DMS153 treated with DMSO at 0.1 percent for 48 hours (cell line): ENCODE measurements at regions not wholly inside any gene's neighbourhood (a gene's known extent, or its start where the extent isn't known, plus 50 kb on each side); places are given as distances from the start of the nearest gene placed in this dataset.

Source experiments
- DNase-seq: peaks from one replicate; lab custom pipeline; 2025; ENCODE audit not compliant: unreplicated experiment; lab: John Stamatoyannopoulos, UW

DNA sequence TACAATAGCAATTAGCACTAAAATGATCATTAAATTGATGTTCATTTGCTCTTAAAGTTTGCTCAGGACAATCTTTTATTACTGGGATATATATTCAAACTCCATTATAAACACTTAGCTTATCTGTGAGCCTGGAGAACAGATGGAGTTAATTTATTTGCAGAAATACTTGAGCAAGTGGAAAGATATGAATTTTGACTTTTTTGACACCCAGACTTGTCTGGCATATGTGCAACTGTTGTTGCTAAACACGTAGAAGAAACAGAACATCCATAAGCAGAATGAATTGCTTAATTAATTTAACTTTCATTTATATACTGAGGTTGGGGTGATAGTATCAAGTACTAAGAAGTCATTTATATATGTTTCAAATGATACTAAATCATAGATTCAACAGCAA, 820.7 kb upstream of the TYRP1 start:
- no peak for DNase-seq

DNA sequence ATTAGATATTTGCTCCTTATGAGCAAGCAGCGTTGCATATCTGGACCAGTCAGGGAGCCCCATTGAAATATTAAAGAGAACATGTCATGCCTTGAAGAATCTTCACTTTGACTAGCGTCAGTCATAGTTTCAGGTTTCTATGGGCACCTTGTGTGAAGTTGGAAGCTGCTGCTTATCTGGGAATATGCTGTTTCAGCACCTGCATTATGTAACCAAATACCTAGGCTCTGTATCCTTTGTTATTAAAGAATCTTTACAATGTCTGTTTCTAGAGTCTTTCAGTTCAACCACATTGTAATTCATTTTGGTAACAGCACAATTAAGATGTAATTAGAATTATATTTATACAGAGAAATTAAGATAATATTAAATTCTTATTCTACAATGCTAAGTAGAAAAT, 818.8 kb upstream of the TYRP1 start:
- no peak for DNase-seq

DNA sequence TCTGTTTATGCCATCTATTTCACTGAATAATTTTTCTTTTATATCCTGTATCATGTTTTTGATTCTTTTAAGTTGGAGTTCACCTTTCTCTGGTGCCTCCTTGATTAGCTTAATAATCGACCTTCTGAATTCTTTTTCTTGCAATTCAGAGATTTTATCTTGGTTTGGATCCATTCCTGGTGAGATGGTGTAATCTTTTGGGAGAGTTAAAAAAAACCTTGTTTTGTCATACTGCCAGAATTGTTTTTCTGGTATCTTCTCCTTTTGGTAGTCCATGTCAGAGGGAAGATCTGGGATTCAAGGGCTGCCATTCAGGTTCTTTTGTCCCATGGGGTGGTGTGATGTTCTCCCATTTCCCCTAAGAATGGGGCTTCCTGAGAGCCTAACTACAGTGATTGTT, 800.8 kb upstream of the TYRP1 start:
- no peak for DNase-seq

DNA sequence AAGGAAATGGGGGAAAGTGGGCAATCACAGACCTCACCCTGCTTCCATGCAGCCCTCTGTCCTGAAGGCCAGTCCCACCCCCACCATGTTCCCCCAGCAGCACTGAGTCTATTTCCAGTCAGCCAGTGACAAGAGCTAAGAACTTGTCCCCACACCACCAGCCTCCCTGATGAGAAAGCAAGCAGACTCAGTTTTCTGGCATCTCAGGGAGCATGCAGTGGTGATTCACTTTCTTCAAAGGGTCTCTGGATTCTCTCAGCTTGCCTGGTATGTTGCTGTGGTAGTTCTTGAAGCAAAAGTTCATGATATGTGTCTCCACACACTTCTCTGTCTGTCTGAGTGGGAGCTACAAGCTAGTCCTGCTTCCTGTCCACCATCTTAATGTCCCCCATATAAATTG, 799.9 kb upstream of the TYRP1 start:
- DNase-seq, result no peak

DNA sequence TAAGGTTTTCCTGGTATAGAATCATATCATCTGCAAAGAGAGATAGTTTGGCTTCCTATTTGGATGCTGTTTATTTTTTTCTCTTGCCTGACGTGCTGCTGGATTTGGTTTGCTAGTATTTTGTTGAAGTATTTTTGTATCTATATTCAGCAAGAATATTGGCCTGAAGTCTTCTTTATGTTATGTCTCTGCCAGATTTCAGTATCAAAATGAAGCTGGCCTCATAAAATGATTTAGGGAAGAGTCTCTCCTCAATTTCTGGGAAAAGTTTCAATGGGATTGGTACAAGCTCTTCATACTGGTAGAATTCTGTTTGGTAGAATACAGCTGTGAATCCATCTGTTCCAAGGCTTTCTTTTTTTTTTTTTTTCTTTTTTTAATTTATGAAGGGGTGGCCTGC, 799.0 kb upstream of the TYRP1 start:
- DNase-seq, result no peak

DNA sequence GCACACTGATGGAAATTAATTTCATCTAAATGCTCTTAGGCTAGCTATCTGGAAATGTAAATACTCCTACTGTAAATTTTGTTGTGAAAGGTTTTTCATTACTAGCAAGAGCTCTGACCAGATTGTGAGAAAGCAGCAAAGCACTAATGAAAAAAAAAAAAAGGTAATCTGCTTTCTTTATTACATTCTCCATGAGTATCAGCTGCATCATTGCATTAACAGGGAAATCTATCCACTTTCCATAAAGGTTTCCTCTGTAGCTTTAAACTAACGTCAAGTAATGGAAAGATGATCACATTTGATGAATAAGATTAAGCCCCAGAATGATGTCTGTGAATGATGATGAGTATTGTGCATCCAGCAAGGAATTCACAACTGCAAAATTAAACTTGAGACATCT, 790.6 kb upstream of the TYRP1 start:
- no peak for DNase-seq

DNA sequence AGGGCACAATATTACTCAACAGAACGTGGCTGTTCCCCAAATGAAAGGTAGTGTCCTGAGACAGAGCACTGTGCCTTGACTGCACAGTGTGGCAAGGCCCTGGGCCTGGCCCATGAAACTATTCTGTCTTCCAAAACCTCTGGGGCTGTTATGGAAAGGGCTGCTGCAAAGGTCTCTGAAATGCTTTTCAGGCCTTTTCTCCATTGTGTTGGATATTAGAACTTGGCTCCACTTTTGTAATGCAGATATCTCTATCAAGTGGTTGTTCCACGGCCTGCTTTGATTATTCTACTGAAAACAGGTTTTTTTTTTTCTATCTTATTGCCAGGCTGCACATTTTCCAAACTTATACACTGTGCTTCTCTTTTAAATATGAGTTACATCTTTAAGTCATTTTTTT, 777.5 kb upstream of the TYRP1 start:
- no peak for DNase-seq

DNA sequence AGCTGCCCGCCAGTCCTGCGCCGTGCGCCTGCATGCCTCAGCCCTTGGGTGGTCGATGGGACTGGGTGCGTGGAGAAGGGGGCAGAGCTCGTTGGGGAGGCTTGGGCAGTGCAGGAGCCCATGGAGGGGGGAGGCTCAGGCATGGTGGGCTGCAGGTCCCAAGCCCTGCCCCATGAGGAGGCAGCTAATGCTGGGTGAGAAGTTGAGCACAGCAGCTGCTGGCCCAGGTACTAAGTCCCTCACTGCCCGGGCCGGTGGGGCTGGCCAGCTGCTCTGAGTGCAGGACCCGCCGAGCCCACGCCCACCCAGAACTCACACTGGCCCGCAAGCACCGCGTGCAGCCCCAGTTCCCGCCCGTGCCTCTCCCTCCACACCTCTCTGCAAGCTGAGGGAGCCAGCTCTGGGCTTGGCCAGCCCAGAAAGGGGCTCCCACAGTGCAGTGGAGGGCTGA, 764.3 kb upstream of the TYRP1 start:
- no peak for DNase-seq

DNA sequence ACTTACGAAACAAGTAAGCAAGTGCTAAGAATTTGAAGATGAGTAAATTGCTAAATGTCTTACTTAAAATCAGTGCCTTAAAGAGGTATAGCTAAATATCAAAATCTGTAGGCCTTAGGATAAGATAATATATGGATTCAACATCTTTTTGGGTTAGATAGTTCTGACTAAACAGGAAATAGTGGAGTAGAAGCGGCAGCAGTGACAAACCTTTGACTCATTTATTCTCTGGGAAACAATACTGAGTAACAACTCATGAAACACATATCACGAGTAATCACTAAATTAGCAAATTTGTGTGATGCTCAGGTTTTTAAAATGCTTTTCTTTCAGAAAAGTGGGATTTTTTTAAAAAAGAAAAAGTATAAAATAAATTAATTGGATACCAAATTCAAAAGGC, 762.1 kb upstream of the TYRP1 start:
- DNase-seq, result no peak

DNA sequence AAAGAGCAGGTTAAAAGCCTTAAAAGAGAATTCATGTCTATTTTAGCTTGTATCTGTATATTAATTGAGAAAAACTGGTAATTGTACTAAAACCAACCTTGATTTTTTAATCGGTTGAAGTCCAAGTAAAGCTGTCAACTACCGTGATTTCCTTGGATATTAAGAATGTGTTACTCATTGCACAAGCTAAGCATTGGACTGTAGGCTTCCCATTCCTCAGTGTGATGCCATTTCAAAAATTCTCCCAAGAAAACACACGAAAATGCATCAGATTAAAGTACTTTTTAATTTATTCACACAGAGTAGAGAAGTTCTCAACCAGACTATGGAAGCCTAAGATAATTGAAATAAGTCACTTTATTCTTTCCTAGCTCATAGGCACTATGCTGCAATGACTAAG, 761.4 kb upstream of the TYRP1 start:
- DNase-seq, result no peak

DNA sequence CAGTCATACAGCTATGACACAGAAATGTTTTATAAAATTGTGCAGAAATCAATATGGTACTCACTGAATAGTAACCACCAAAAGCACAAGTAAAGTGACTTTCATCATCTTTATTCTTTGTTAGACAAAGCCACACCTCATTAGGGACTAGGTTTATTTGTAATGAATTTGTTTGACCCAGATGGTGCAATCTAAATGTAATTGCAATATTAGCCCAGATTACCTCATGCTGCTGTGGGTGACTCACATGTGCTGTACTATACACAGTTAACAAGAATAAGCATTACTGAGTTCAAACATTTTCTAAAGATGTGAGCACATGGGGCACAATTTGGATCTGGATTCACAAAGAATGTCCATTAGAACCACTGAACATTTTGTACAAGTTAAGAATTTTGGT, 759.3 kb upstream of the TYRP1 start:
- no peak for DNase-seq

DNA sequence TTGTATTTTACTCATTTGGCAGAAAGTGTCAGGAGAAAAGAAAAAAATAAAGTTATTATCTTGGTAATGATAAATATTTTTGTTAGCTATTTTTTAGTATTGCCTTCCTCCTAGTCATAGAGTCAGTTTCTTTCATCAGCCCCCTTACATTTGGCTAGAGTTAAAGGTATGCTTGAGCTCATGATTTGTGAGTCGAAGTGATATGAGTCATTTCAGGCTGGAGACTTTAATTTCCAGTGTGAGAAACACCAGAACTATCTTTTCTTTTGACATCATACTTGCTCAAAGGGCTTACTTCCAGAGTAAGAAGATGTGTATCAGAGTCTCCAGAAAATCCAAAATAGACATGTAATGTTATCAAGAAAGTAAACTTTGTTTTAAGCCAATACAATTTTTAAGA, 746.7 kb upstream of the TYRP1 start:
- no peak for DNase-seq

DNA sequence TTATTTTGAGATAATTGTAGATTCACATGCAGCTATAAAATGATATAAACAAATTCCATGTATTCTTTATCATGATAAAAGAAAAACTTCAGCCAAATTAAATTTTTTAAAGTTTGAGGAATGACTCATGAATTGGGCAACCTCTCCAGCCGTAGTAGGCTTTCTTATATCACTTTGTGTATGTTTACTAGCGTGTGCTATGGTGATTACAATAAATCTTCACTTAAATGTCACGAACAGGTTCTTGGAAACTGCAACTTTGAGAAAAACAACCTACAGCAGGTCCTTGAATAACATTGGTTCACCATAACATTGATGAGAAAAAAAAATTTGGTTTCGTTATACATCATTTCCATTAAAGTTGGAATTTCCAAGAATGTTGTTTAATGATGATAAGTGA, 730.9 kb upstream of the TYRP1 start:
- DNase-seq, result no peak

DNA sequence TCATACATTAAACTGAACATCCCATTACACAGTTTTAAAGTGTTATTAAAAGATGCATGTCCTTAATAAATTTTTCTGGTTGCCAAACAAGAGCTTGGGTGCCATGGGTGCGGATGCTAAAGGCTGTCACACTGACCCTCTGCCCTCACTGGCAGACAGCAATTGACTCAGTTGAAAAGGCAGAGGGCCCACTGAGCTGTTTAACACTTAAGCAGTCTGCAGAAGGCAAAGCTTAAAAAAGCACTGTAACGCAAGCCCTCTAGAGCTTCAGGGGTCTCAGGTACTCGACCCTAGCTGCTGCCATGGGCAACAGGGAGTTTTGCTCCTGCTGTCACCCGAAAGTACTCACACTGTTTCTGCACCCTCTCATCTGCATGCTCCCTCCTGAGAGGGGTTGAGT, 726.4 kb upstream of the TYRP1 start:
- DNase-seq, result no peak

DNA sequence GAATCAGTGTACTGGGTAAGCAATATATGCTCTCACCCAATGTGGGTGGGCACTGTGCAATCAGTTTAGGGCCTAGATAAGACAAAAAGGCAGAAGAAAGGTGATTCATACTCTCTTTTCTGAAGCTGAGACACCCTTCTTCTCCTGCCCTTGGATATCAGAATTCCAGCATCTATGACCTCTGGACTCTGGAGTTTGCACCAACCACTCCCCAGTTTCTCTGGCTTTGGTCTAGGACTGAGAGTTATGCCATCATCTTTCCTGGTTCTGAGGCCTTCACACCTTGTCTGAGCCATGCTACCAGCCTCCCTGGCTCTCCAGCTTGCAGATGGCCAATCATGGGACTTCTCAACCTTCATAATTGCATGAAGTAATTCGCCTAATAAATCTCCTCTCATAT, 724.6 kb upstream of the TYRP1 start:
- no peak for DNase-seq

DNA sequence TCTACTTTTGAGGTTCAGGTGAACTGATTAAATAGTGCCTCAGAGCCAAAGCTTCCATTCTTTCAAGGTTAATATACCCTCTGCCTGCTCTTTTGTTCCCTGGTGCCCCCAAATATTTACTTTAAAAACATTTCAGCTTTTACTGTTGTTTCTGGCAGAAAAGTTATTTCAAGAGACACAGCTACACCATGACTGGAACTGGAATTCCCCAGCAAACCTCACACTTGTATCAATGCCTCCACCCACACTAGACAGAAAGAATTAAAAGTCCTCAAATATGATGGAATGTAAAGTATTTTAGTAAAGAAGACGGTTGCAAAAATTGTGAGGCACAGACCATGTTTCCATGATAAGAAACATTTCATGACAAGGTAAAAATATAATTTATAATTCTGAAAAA, 720.2 kb upstream of the TYRP1 start:
- DNase-seq, result no peak

DNA sequence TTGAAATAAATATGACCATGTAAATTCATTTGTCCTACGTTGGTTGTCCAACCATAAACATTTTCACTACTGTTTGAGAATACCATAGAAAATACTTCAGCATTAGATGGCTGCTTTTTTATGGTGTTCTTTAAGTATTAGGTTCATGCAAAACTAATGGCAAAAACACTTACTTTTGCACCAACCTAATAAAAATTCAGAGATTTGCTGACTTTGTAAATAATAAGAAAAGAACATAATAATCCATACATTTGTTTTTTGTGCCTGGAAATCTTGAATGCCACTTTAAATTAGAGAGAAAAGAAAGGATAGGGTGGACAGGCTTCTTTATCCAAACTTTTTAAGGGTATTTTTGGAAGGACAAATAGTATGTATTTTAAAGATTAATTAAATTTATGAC, 719.7 kb upstream of the TYRP1 start:
- no peak for DNase-seq

DNA sequence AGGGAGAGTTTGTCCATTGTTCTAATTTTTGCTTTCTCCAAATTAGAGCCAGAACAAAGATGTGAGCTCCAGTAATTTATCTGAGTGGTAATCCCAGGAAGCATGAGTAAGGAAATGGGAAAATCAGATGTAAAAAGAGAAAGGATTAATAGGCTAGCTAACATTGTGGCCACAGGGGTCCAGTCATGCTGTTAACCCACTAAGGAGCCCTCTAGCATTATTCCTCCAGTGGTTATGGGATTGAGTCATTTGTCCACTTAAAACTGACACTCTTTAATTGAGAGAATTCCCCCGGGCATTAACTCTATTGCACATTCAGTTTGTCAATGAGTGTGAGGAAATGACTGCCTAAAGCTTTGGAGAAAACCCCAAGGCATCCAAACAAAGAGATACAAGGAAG, 700.3 kb upstream of the TYRP1 start:
- no peak for DNase-seq

DNA sequence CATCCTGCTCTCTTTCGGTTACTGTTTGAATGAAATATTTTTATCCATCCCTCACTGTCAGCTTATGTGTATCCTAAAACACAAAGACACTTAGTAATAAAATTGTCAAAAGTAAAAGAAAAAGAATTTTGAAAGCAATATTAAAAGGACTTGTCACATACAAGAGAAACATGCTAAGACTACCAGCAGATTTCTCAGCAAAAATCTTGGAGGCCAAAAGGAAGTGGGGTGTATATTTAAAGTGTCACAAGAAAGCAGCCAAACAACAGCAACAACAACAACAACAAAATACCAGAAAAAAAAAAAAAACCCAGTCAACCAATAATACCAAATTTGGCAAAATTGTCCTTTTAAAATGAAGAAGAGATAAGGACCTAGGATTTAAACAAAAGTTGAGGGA, 678.7 kb upstream of the TYRP1 start:
- no peak for DNase-seq

DNA sequence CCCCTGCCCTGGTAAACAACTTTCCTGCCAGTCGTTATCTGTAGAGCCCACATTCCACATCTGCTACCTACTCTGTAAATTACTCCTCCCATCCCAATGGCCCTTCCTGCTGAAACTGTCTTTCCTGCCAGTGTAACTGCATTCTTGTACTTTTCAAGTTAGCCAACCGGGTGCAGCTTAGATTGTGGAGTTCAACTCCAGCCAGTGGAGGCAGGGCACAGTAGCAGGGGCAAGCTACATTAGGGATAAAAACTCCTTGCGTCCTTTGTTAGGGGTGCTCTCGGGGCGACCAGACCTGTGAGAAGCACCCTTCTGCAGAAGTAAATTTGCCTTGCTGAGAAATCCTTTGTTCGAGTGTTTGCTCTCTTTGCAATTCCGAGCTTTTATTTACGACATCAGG, 639.0 kb upstream of the TYRP1 start:
- DNase-seq, result no peak

DNA sequence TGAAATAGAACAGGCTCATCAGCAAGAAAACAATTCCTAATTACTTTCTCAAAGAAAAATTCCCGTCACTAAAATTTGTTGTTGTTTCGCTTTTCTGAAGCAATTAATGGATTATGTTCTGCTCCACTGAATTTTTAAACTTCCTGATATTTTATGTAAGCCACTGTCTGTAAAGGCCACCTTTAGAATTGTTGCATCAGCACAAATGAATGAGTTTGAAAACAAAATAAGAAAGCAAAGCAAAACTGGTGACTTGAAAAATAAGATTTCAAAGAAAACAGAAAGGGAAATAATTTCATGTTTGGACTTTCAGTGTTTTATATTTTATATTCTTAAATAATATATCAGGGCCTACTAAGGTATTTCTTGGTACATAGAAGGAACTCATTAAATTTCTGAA, 636.3 kb upstream of the TYRP1 start:
- no peak for DNase-seq

DNA sequence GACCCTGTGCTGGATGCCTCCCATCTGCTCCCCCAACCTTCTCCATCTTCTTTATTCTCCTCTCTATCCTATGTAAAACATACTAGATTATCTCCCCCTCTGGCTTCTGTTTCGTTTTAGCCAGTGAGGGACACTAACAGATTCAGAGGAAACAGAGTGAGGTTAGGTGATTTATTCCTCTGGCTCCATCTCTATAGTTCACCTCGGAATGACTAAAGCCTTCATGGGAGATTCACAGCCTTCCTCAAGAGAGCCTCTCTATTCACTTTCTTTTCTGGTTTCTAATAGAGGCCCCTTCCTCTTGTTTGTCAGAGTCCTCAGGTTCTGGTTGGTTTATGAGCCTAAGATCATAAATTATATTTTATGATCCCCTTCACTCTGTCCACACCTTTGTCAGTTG, 633.1 kb upstream of the TYRP1 start:
- no peak for DNase-seq

DNA sequence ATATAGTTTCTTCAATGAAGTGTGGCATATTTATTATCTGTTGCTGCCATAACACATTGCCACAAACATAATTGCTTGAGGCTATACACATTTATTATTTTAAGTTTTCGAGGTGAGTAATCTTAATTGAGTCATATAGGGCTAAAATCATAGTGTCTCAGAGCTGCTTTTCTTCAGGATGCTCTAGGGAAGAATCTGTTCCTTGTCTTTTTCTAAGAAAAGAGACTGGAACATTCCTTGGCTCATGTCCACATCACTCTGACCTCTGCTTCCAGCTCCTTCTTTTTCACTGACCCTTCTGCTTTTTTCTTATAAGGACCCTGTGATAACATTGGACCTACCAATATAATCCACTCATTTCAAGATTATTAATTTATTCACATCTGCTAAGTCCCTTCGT, 632.4 kb upstream of the TYRP1 start:
- no peak for DNase-seq

DNA sequence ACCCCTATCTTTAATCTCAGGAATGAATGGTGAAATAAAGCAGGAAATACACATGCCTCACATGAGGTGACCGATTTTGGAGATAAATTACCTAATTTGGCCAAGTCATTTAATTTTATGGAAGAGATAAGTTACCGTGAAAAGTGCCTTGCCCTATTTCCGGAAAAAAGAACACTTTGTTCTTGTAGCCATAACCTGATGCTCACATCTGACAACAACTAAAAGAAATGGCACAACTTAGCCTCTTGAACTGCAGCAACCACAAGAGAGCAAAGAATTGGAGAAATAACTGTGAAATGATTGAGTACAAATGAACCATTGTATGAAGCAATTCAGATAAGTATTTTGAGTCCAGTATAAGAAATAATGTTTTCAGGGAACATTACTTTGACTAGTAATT, 628.1 kb upstream of the TYRP1 start:
- no peak for DNase-seq
